ENCODE measurements at regions not wholly inside any gene's neighbourhood (a gene's known extent, or its start where the extent isn't known, plus 50 kb on each side); places are given as distances from the start of the nearest gene placed in this dataset.

DNA sequence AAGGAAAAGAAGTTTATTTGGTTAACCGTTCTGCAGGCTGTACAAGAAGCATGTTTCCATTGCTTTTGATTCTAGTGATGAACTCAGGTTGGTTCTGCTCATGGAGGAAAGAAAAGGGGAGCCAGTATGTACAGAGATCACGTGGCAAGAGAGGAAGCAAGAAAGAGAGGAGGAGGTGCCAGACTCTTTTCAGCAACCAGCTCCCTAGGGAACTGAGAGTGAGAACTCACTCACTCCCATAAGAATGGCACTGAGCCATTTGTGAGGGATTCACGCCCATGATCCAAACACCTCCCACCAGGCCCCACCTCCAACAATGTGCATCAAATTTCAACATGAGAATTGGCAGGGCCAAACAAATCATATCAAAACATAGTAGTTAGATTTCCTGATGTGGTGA, 649.1 kb downstream of the EPM2A start:
- no peaks in the 10 kb centered on the region for H3K36me3 ChIP-seq (ENCODE audit: control insufficient read depth, insufficient read depth, low read length)
- no peak for DNase-seq (ENCODE audit: low read depth, low spot score)
- no peak for ATAC-seq
- H3K9me3 ChIP-seq (ENCODE audit: control insufficient read depth, insufficient read depth, low read depth, low read length), result no peaks in the 10 kb centered on the region
- ChIA-PET CTCF (no interaction called here), POLR2A (no interaction called here)
- in situ Hi-C loops (cut with HindIII; ENCODE audit: low pct_unique_long_range_greater_than_20kb, low sequenced_read_pairs), result no loop called here
- intact Hi-C loops (cut with micrococcal nuclease; ENCODE audit: unreplicated experiment), result no loop called here
- no peak overlapping the region for H3K4me3 ChIP-seq (ENCODE audit: low read depth in 2 of 2, low read length in 2 of 2)
- no peaks in the 10 kb centered on the region for H3K4me1 ChIP-seq (ENCODE audit: control insufficient read depth, insufficient read depth, low read length)
- no TSS peak for BruUV-seq (replicated peaks)
- H3K27ac ChIP-seq (ENCODE audit: low read length), result no peak overlapping the region
- no peaks in the 10 kb centered on the region for H3K27me3 ChIP-seq (ENCODE audit: control insufficient read depth, insufficient read depth, low read length)
- TF ChIP-seq POLR2AphosphoS5 (IDR thresholded peaks at IDR 0.05; ENCODE audit: low read depth, low read length) (no peak), CTCF (IDR thresholded peaks at IDR 0.05) (no peak), SIN3A (IDR thresholded peaks at IDR 0.05; ENCODE audit: borderline replicate concordance, insufficient read depth, low read depth, low read length) (no peak), TCF7L2 (IDR thresholded peaks at IDR 0.05; ENCODE audit: low read depth, low read length) (no peak), REST (IDR thresholded peaks at IDR 0.05; ENCODE audit: insufficient read depth in 1 of 2, low read depth in 2 of 2, low read length in 1 of 2) (no peak)

DNA sequence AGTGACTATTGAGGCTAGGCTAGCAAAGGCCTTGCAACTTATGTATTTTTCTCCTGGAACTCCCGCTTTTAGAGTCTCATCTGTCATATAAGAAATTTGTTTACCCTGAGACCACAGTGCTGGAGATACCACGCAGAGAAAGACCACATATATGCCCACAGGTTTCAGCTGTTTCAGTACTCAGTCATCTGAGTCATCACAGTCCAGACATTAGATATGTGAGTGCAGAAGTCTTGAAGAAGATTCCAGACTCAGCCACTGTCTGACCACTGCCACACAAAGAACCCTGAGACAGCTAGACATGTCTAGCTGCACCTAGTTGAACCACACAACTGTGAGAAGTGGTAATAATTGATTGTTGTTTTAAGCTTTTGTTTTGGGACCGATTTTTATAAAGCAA, 648.3 kb downstream of the EPM2A start:
- intact Hi-C loops (cut with micrococcal nuclease; ENCODE audit: unreplicated experiment) (no loop called here), in situ Hi-C loops (cut with HindIII; ENCODE audit: low pct_unique_long_range_greater_than_20kb, low sequenced_read_pairs) (no loop called here)
- ChIA-PET POLR2A (no interaction called here), CTCF (no interaction called here)
- Histone ChIP-seq H3K9me3 (ENCODE audit: control insufficient read depth, insufficient read depth, low read depth, low read length) (no peaks in the 10 kb centered on the region), H3K4me3 (ENCODE audit: low read depth in 2 of 2, low read length in 2 of 2) (no peak overlapping the region), H3K4me1 (ENCODE audit: control insufficient read depth, insufficient read depth, low read length) (no peaks in the 10 kb centered on the region), H3K27me3 (ENCODE audit: control insufficient read depth, insufficient read depth, low read length) (no peaks in the 10 kb centered on the region), H3K27ac (ENCODE audit: low read length) (no peak overlapping the region), H3K36me3 (ENCODE audit: control insufficient read depth, insufficient read depth, low read length) (no peaks in the 10 kb centered on the region)
- no TSS peak for BruUV-seq (replicated peaks)
- DNase-seq (ENCODE audit: low read depth, low spot score) (no peak), ATAC-seq (no peak)
- TF ChIP-seq SIN3A (IDR thresholded peaks at IDR 0.05; ENCODE audit: borderline replicate concordance, insufficient read depth, low read depth, low read length) (no peak), POLR2AphosphoS5 (IDR thresholded peaks at IDR 0.05; ENCODE audit: low read depth, low read length) (no peak), CTCF (IDR thresholded peaks at IDR 0.05) (no peak), TCF7L2 (IDR thresholded peaks at IDR 0.05; ENCODE audit: low read depth, low read length) (no peak), REST (IDR thresholded peaks at IDR 0.05; ENCODE audit: insufficient read depth in 1 of 2, low read depth in 2 of 2, low read length in 1 of 2) (no peak)
